ENCODE measurements at regions not wholly inside any gene's neighbourhood (a gene's known extent, or its start where the extent isn't known, plus 50 kb on each side); places are given as distances from the start of the nearest gene placed in this dataset.

GRCh38 chr18:34115409-34116081 is 109.2 kb downstream of the NOL4 start:
- H3K4me3 ChIP-seq (ENCODE audit: low read depth, low read length) = no peak overlapping the region
- H3K36me3 ChIP-seq (ENCODE audit: control insufficient read depth, insufficient read depth, low read length) = no peaks in the 10 kb centered on the region
- DNase-seq (ENCODE audit: low read depth) = no peak
- ChIA-PET CTCF (no interaction called here), POLR2A (no interaction called here)
- no peaks in the 10 kb centered on the region for H3K27me3 ChIP-seq (ENCODE audit: control insufficient read depth, insufficient read depth, low read length)
- TF ChIP-seq CTCF (IDR thresholded peaks at IDR 0.05; ENCODE audit: insufficient read depth, low read depth, low read length) = no peak

GRCh38 chr18:34114996-34115395 is 109.7 kb downstream of the NOL4 start:
- Histone ChIP-seq H3K36me3 (ENCODE audit: control insufficient read depth, insufficient read depth, low read length) (no peaks in the 10 kb centered on the region), H3K27me3 (ENCODE audit: control insufficient read depth, insufficient read depth, low read length) (no peaks in the 10 kb centered on the region), H3K4me3 (ENCODE audit: low read depth, low read length) (no peak overlapping the region)
- TF ChIP-seq CTCF (IDR thresholded peaks at IDR 0.05; ENCODE audit: insufficient read depth, low read depth, low read length) = no peak
- ChIA-PET CTCF (no interaction called here), POLR2A (no interaction called here)
- DNase-seq (ENCODE audit: low read depth) = no peak

GRCh38 chr18:34108206-34108605 is 116.5 kb downstream of the NOL4 start:
- no peaks in the 10 kb centered on the region for H3K27me3 ChIP-seq (ENCODE audit: control insufficient read depth, insufficient read depth, low read length)
- TF ChIP-seq CTCF (IDR thresholded peaks at IDR 0.05; ENCODE audit: insufficient read depth, low read depth, low read length) = no peak
- DNase-seq (ENCODE audit: low read depth) = no peak
- no peaks in the 10 kb centered on the region for H3K36me3 ChIP-seq (ENCODE audit: control insufficient read depth, insufficient read depth, low read length)
- ChIA-PET POLR2A (no interaction called here), CTCF (no interaction called here)
- no peak overlapping the region for H3K4me3 ChIP-seq (ENCODE audit: low read depth, low read length)

DNA sequence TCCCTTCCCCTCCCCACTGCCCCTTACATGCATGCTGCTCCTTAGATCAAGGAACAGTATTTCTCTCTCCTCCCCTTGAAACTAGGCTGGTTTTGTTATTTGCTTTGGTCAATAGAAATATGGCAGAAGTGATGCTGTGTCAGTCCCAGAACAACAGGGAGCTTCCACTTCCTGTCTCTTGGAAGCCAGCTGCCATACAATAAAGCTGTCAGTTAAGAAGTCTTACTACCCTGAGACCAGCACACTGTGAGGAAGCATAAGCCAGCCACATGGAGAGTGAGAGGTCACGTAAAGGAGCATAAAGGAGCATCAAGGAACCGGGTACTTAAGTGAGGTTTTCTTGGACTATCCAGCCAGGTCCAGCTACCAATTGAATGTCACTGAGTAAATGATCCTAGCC is 126.6 kb downstream of the NOL4 start:
- ChIA-PET POLR2A (no interaction called here), CTCF (no interaction called here)
- no peaks in the 10 kb centered on the region for H3K27me3 ChIP-seq (ENCODE audit: control insufficient read depth, insufficient read depth, low read length)
- H3K4me3 ChIP-seq (ENCODE audit: low read depth, low read length) = no peak overlapping the region
- no peaks in the 10 kb centered on the region for H3K36me3 ChIP-seq (ENCODE audit: control insufficient read depth, insufficient read depth, low read length)
- no peak for DNase-seq (ENCODE audit: low read depth)
- TF ChIP-seq CTCF (IDR thresholded peaks at IDR 0.05; ENCODE audit: insufficient read depth, low read depth, low read length) = no peak

- ChIA-PET POLR2A (no interaction called here), CTCF (interaction anchor here (0.6 kb wide), 1 partner anchor 16 kb away, joined by 3 read pairs; no protein-coding TSS in a partner anchor)
- Histone ChIP-seq H3K27me3 (ENCODE audit: control insufficient read depth, insufficient read depth, low read length) (no peaks in the 10 kb centered on the region), H3K4me3 (ENCODE audit: low read depth, low read length) (no peak overlapping the region), H3K36me3 (ENCODE audit: control insufficient read depth, insufficient read depth, low read length) (no peaks in the 10 kb centered on the region)
- no peak for DNase-seq (ENCODE audit: low read depth)
- no peak for TF ChIP-seq CTCF (IDR thresholded peaks at IDR 0.05; ENCODE audit: insufficient read depth, low read depth, low read length)
These were observed 127.4 kb downstream of the NOL4 start for GRCh38 chr18:34097312-34097711.
